HG02571 (cell line): ENCODE measurements at regions not wholly inside any gene's neighbourhood (a gene's known extent, or its start where the extent isn't known, plus 50 kb on each side); places are given as distances from the start of the nearest gene placed in this dataset.
"Not testable (repeated sequence)": the region's sequence is repeated elsewhere in the genome, so short reads cannot be mapped to it uniquely, and the experiment has no call there.

Source experiments
- ATAC-seq: cut with Tn5 transposase; IDR thresholded peaks from one replicate; pipeline ENCODE4 v1.9.1; 2021; ENCODE audit warnings: mild to moderate bottlenecking, moderate library complexity; ENCODE audit not compliant: unreplicated experiment

DNA sequence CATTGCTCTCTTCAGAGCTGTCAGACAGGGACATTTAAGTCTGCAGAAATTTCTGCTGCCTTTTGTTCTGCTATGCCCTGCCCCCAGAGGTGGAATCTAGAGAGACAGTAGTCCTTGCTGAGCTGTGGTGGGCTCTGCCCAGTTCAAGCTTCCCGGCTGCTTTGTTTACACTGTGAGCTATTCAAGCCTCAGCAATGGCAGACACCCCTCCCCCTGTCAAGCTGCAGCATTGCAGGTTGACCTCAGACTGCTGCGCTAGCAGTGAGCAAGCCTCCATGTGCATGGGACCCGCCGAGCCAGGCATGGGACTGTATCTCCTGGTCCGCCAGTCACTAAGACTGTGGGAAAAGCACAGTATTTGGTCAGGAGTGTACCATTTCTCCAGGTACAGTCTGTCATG lies 53.6 kb upstream of the MAPK10 start:
- not testable (repeated sequence) for ATAC-seq

DNA sequence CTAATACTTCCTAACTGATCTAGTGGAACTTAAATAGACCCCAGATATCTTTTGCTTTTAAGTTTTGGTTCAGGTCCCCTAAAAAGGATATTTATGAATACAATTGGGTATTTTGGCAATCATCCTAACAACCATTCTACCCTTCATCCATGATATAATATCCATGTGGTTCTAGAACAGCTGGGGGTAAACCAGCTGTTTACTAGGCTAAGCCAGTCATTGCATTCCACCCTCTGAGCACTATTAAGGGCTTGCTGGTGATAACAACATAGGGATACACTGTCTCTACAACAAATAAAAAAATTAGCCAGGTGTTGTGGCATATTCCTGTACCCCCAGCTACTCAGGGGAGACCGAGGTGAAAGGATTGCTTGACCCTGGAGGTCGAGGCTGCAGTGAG lies 54.8 kb upstream of the MAPK10 start:
- no peak for ATAC-seq

DNA sequence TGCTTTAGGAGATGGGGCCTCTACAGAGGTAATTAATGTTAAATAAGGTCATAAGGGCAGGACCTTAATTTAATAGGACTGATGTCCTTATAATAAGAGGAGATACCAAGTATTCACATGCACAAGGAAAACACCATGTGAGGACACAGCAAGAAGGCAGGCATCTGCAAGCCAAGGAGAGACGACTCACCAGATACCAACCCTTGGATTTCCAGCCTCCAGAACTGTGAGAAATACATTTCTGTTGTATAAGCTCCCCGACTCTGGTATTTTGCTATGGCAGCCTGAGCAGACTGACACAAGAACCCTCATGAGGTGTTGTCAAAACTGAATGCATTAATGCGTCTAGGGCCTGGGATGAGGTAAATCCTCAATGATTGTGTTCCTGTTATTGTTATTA lies 56.2 kb upstream of the MAPK10 start:
- ATAC-seq: no peak

DNA sequence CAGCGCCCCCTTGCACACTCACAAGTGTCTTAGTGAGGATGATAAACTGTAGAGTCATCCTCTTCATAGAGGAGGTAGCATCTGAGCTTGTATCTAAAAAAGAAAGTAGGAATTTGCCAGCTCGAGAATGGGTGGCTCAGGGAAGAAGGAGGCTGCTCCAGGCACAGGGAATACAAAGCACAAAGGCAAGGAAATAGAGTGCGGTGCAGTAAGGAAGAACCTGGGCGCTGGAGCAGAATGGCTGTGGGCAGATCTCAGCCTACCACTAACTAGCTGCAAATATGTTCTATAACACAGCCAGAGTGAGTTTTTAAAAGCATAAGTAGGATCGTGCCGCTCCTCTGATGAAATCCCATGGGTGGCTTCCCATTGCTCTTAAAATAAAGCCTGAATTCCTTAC lies 61.6 kb upstream of the MAPK10 start:
- no peak for ATAC-seq

DNA sequence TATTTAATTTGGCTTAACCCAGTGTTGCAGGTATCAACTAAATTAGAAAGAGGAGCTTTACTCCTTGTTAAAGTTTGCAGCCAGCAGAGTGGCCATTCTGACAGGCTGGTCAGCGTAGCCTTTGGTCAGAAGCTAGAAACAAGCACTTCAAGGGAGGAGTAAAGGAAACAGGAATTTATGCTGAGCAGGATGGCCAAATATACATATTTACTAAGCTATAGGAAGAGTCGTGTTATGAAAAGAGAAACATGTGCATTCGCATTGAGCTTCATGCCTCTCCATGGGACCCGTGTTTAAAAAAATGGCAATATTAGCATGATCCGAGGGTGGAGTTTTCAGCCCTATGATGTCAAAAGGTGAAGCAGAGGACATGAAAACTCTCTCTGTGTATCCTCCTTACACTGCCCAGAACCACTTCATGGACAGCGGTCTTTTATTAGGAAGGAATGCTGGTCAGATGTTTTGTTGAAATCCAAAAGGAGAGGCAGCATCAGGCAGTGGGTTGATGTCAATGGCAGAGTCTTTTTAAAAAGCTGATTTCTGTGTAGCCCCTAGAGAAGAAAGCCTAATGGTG lies 71.8 kb upstream of the MAPK10 start:
- no peak for ATAC-seq

DNA sequence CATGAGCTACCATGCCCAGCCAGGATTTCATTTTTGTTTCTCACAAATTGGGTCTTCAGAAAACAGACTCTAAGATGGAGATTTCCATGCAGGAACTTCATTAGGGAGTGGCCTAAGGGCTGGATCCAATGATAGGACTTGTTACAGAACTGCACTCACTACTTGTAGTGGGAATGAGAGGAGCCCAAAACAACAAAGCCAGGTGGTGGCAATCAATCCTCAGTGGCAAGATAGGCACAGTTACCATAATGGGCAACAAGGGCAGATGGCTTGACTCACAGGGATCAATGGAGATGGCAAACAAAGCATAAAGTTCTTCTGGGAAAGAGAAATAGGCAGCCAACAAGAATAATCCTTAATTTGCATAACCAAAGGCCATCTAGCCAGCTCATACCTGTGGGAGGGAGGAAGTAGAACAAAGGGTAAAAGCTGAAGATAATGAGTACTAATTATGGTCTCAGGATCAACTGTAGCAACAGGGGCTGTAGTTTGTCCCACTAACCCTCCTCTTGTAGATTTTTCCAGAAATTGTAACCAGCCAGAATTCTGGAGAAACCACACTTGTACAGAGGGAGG lies 72.8 kb upstream of the MAPK10 start:
- no peak for ATAC-seq

DNA sequence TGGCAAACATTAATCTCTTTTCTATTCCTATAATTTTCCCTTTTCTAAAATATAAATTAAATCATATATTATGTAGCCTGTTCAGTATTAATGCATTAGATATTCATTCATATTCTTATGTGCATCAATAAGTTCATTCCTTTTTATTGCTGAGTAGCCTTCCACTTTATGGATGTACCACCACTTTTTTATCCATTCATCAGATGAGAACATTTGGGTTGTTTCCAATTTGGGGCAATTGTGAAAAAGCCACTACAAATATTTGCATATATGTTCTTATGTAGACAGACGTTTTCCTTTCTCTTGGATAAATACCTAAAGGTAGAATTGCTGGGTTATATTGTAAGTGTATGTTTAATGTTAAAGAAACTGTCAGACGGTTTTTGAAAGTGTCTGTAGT lies 79.4 kb upstream of the MAPK10 start:
- no peak for ATAC-seq

DNA sequence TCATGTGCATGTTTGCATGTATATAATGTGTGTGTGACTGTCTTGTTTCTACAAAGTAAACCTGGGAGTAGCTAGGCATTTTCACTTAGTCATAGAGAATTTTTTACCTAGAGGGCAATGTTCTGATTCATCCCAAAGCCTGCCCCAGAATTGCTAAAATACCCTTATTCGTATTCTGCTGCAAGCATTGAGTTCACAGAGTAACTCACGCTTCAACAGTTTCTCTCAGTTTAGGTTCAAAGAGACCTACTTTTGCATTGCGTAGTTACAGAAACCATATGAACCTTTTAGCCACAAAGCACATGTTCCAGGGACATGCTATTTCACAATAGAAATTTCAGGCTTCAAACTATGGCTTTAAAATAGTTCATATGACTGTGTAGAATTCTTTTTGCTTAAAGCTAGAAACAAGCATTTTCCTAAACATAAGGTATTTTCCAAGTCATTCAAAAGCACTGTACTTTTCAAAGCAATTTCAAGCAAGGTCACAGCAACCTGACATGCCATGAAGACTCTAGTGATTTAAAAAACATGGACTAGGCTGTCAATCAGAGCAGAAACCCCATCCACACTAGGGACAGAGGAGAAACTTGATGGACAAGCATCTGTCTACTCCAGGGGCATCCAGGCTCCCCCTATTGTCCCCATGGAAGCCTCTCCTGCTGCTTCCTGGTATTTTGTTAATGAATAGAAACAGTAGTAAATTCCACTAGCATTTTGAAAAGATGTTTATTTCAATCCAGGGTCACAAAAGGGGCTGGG lies 81.5 kb upstream of the MAPK10 start:
- no peak for ATAC-seq

DNA sequence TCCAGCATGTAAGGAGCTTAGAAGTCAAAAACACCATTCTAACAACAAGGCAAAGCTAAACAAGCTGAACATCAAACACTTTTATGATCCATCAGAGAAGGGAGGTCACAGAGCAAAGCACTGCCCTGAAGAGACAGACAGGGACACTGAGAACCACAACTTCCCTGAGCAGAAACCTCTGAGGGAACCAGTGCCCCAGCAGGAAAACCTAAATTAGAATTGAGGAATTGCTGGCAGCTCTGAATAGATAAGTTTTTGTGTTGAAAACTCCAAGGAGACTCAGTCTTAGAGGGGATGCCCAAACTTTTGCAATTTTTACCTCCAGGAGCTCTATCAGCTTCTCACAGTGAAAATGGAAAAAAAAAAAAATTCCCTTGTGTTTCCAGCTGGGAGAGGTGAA lies 83.0 kb upstream of the MAPK10 start:
- no peak for ATAC-seq

DNA sequence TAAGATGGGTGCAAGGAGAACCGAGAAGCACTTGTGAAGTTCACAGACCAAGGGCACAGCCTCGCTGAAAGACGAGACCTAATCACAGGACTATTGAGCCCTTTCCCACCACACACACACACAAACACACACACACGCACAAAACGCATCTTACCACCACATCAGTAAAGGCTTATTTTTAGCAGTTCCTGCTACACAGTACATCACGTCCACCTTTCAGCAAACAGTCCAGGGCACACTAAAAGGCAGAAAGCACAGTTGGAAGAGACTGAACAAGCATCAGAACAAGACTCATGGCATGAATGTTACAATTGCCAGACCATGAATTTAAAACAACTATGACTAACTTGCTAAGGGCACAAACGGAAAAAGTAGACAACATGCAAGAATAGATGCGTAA lies 83.6 kb upstream of the MAPK10 start:
- ATAC-seq: no peak

DNA sequence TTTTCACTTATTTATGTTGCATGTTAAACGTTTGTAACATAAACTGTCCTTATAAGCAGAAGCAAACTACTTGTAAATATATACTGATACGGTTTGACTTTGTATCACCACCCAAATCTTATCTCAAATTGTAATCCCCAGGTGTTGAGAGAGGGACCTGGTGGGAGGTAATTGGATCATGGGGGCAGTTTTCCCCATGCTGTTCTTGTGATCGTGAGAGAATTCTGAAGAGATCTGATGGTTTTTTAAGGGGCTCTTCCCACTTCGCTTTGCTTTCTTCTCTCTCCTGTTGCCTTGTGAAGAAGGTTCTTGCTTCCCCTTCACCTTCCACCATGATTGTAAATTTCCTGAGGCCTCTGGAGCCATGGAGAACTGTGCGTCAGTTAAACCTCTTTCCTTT lies 87.1 kb upstream of the MAPK10 start:
- ATAC-seq: no peak

DNA sequence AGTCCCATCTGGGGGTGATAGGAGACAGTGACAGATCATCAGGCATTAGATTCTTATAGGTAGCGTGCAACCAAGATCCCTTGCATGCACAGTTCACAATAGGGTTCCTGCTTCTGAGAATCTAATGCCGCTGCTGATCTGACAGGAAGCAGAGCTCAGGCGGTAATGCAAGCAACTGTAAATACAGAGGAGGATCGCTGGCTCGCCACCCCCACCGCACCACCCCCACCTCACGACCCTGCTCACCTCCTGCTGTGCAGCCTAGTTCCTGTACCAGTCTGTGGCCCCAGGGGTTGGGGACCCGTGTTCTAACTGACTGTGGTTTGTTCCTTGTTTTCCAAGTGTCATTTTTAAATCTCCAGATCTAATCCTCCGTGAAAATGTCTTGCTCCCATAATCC lies 89.0 kb upstream of the MAPK10 start:
- no peak for ATAC-seq

DNA sequence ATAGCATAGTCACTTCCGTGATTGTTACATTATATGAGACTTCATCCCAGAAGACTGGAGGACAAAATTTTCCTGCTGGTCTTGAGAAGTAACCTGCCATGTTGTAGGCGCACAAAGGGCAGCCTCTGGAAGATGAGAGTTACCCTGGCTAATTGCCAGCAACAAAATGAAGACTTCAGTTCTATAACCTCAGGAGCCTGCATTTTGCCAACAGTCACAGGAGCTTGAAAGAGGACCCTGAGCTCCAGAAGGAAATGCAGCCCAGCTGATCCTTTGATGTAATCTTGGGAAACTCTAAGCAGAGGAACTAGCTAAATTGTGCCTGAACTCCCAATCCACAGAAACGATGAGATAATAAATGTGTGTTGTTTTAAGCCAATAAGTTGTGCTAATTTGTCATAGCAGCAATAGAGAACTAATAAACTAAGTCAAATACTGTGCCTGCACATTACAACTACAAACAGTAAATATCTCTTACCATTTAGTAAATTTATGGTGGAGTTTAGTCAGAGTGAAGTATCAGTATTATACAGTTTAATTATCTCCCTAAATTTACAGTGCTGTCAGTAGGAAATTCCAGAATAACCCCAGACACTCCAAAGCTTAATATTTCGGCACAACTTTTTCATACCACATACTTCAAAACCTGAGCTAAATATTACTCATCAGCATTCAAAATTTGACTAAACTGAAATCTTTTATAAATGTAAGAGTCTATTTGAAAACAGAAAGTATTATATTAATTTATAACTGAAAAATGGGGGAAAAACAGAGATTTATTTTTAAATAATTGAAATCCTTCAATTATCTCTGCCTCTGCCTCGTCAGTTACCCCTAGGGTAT lies 90.1 kb upstream of the MAPK10 start:
- no peak for ATAC-seq

DNA sequence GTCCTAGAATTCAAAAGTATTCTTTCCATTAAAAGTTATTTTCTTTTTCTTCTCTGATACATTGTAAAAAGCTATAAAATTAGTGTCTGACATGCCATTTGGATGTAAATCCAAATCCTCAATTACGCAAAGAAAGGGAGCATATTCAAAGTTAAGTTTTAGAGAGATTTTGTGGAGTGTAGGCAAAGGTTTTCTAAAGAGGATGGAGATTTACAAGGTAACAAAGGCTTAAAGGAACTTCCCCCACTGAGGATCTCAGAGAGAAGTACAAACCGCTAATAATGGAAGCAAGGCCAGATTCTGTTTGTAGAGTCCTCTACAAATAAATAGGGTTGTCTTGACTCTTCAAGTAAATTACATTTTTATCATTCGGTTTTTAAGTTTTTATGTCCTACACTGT lies 91.0 kb upstream of the MAPK10 start:
- no peak for ATAC-seq

DNA sequence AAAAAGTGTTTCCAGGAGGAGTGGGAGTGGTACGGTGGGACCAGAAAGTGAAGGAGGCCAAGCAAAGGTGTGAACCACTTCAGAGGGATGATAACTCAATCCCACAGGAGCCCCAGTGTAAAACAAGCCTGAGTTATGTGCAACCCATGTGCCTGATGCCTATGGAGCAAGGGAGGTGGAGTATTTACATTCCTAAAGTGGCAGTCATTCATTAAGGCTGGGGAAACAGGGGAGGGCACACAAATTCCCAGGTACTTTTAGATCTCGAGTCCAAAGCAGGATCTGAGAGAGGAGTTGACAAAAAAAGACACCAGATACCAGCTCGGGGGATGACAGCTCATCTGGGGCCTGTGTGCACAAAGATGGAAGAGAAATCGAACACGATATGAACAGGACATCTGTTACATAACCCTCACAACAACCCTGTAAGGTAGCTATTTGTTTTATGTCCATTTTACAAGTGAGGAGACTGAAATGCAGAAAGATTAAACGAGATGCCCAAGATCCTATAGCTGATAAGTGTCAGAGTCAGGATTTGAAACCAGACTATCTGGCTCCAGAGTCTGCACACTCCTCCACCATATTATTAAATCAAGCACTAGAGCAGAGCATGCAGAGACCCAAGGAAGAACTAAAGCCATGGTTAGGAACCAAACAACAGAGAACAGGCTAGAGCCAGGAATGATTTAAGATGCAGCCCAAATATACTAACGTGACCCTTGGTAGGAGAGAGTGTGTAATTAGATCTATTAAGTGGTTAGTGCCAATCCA lies 91.9 kb upstream of the MAPK10 start:
- no peak for ATAC-seq

DNA sequence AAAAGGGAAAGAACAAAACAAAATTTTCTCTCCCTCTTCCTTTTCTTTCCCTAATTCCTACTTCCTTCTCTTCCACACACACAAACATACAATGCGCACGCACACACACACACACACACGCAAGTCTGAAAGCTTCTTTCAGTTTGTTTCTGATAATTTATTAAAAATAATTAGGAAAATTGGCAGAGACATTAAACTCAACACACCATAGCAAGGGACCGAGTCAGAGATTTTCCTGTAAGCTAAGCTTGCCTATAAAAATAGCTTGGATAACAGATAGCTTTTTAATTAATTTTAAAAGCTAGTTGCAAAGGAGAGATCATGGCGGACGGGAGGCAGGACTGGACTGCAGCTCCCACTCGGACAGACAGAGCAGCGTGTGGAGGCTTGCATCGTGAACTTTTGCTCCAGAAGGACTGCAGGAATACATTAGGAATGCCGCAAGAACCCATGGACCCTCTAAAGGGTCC lies 92.6 kb upstream of the MAPK10 start:
- no peak for ATAC-seq

DNA sequence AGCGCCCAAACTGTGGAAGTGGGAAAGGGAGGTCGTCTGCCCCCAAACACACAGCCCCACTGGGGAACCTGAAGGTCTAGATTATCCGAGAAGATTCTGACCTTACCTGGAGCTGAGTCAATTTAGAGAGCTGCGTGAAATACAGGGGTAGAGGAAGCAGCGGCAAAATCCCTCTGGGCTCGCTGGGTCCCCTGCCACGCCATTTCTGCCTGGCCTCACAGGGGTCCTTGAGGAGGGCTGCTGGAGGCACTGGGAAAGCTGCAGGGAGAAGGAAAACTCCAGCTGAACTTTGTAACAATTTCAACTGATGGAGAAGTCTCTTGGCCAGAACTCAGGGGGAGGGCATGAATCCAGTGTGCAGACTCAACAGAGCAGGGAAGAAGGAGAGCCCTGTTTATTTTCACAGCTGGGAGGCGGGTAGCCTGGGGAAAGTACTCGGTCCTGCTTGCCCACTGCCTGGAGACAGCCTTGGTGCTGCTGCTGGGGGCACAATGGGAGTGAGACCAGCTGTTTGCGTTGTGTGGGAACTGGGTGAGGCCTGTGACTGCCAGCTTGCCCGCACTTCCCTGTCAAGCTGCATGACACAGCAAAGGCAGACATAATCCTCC lies 93.2 kb upstream of the MAPK10 start:
- ATAC-seq: no peak

DNA sequence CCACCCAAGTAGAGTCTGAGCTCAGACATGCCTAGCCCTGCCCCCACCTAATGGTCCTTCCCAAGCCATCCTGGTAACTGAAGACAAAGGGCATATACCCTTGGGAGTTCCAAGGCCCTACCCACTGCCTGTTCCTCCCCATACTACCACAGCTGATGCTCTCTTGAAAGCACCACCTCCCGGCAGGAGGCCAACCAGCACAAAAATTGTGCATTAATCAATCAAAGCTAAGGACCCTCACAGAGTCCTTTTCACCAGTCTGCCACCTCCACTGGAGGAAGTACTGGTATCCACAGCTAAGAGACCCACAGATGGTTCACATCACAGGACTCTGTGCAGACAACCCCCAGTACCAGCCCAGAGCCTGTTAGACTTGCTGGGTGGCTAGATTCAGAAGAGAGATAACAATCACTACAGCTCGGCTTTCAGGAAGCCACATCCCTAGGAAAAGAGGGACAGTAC lies 93.8 kb upstream of the MAPK10 start:
- ATAC-seq: not testable (repeated sequence)

DNA sequence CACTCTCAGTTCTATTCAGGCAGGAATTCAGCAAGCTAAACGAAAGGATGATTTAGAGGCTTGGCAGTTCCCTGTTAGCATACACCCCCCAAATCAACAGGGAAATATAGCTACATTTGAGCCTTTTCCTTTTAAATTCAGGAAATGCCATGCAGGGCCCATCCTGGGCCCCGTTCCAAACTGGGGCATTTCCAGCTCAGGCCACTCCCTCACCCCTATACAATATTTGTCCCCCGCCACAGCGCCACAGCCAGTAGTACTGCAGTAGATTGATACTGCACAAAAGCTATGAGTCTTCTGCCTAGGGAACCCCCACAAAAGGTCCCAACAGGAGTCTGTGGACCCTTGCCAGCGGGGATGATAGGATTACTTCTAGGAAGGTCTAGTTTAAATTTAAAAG lies 102.0 kb upstream of the MAPK10 start:
- no peak for ATAC-seq

DNA sequence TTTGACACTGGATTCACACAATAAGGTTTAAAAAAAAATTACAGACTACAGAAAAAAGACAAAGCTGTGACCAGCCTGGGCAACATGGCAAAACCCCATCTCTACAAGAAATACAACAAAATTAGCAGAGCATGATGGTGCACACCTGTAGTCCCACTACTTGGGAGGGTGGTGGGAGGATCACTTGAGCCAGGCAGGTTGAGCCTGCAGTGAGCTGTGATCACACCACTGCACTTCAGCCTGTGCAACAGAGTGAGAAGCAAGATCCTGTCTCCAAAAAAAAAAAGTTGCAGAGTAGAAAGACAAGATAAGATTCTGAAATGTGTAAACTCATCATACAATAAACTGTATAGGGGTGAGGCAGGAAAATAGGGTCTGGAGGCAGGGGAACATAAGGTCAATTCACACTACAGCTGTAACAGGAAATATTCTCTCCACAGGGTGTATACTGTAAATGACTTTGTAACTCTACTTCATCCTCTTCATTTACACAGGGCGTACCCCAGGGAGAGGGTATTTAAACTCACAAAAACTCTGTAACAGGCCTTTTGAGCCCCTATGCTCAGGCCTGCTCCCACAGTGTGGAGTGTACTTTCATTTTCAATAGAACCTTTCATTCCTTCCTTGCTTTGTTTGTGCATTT lies 112.6 kb upstream of the MAPK10 start:
- no peak for ATAC-seq
